ENCODE measurements at regions not wholly inside any gene's neighbourhood (a gene's known extent, or its start where the extent isn't known, plus 50 kb on each side); places are given as distances from the start of the nearest gene placed in this dataset.

GRCh38 chr11:79648766-79649520 is 208.1 kb upstream of the TENM4 start:
- no TSS peak for BruUV-seq (replicated peaks)
- Histone ChIP-seq H3K9ac (ENCODE audit: insufficient read depth, low read depth, low read length) (no peak overlapping the region), H3K4me3 (replicated peaks in 1 of 3; ENCODE audit: insufficient read depth in 1 of 3, low read depth in 2 of 3, low read length in 3 of 3) (no peak overlapping the region), H3K4me1 (ENCODE audit: insufficient read depth, low read length) (no peaks in the 10 kb centered on the region), H3K36me3 (replicated peaks in 1 of 2; ENCODE audit: control insufficient read depth in 1 of 2, insufficient read depth in 2 of 2, low read length in 2 of 2) (no peaks in the 10 kb centered on the region), H4K20me1 (ENCODE audit: insufficient read depth, low read length) (no peaks in the 10 kb centered on the region), H2AFZ (ENCODE audit: low read length) (no peak overlapping the region), H3K4me2 (ENCODE audit: low read depth, low read length) (no peak overlapping the region), H3K9me3 (ENCODE audit: low read length) (no peaks in the 10 kb centered on the region), H3K27ac (ENCODE audit: extremely low read length, insufficient read depth, low read length) (no peak overlapping the region), H3K27me3 (ENCODE audit: control insufficient read depth in 1 of 2, insufficient read depth in 2 of 2, low read length in 2 of 2) (no peaks in the 10 kb centered on the region), H3K79me2 (ENCODE audit: insufficient read depth, low read length) (no peaks in the 10 kb centered on the region)
- TF ChIP-seq ZFP1 (CRISPR knock-in tag; IDR thresholded peaks at IDR 0.05) (no peak), CEBPB (IDR thresholded peaks at IDR 0.05; ENCODE audit: borderline replicate concordance, low read depth, low read length) (no peak), NCOA5 (CRISPR knock-in tag; IDR thresholded peaks at IDR 0.05) (no peak), SOX5 (CRISPR knock-in tag; IDR thresholded peaks at IDR 0.05; ENCODE audit: borderline replicate concordance) (no peak), ZNF629 (CRISPR knock-in tag; conservative IDR thresholded peaks at IDR 0.05) (no peak), JUND (CRISPR knock-in tag; IDR thresholded peaks at IDR 0.05) (no peak)
- WGBS (ENCODE audit: low lambda C conversion rate), result 31% methylated on average over 5 of the region's 5 CpGs
- in situ Hi-C loops (cut with HindIII; ENCODE audit: extremely low pct_ligation_motif_present, low pct_unique_long_range_greater_than_20kb) (no loop called here), intact Hi-C loops (cut with micrococcal nuclease; ENCODE audit: unreplicated experiment) (no loop called here)
- POLR2A ChIA-PET, result no interaction called here
- ATAC-seq (no peak), FAIRE-seq (no peak), DNase-seq (ENCODE audit: low spot score) (no peak)
- CTCF ChIA-PET (ENCODE audit: low intra/inter-chr PET ratio, low total read pairs), result no interaction called here

- Histone ChIP-seq H3K9me3 (ENCODE audit: low read length) (no peaks in the 10 kb centered on the region), H3K4me1 (ENCODE audit: insufficient read depth, low read length) (no peaks in the 10 kb centered on the region), H3K27me3 (ENCODE audit: control insufficient read depth in 1 of 2, insufficient read depth in 2 of 2, low read length in 2 of 2) (no peaks in the 10 kb centered on the region; a peak in 1 of 5 replicates), H3K4me2 (ENCODE audit: low read depth, low read length) (no peak overlapping the region), H3K9ac (ENCODE audit: insufficient read depth, low read depth, low read length) (no peak overlapping the region), H3K36me3 (replicated peaks in 1 of 2; ENCODE audit: control insufficient read depth in 1 of 2, insufficient read depth in 2 of 2, low read length in 2 of 2) (no peaks in the 10 kb centered on the region), H4K20me1 (ENCODE audit: insufficient read depth, low read length) (no peaks in the 10 kb centered on the region), H3K27ac (ENCODE audit: extremely low read length, insufficient read depth, low read length) (no peak overlapping the region), H3K4me3 (replicated peaks in 1 of 3; ENCODE audit: insufficient read depth in 1 of 3, low read depth in 2 of 3, low read length in 3 of 3) (no peak overlapping the region), H3K79me2 (ENCODE audit: insufficient read depth, low read length) (no peaks in the 10 kb centered on the region), H2AFZ (ENCODE audit: low read length) (no peak overlapping the region)
- WGBS (ENCODE audit: low lambda C conversion rate), result 2% methylated on average over 6 of the region's 6 CpGs
- BruUV-seq (replicated peaks), result no TSS peak
- ChIA-PET CTCF (ENCODE audit: low intra/inter-chr PET ratio, low total read pairs) (no interaction called here), POLR2A (no interaction called here)
- in situ Hi-C loops (cut with HindIII; ENCODE audit: extremely low pct_ligation_motif_present, low pct_unique_long_range_greater_than_20kb), result no loop called here
- FAIRE-seq, result no peak
- no peak for DNase-seq (ENCODE audit: low spot score)
- intact Hi-C loops (cut with micrococcal nuclease; ENCODE audit: unreplicated experiment), result no loop called here
- ATAC-seq, result no peak
- TF ChIP-seq ZNF512 (CRISPR knock-in tag; IDR thresholded peaks at IDR 0.05) (no peak), ZNF280B (CRISPR knock-in tag; IDR thresholded peaks at IDR 0.05; ENCODE audit: borderline replicate concordance) (no peak), SNAPC4 (CRISPR knock-in tag; IDR thresholded peaks at IDR 0.05) (no peak), NFYB (CRISPR knock-in tag; IDR thresholded peaks at IDR 0.05) (no peak)
These were observed 196.4 kb upstream of the TENM4 start for GRCh38 chr11:79637219-79637618.
